ENCODE measurements at regions not wholly inside any gene's neighbourhood (a gene's known extent, or its start where the extent isn't known, plus 50 kb on each side); places are given as distances from the start of the nearest gene placed in this dataset.
"Not testable (repeated sequence)": the region's sequence is repeated elsewhere in the genome, so short reads cannot be mapped to it uniquely, and the experiment has no call there.

DNA sequence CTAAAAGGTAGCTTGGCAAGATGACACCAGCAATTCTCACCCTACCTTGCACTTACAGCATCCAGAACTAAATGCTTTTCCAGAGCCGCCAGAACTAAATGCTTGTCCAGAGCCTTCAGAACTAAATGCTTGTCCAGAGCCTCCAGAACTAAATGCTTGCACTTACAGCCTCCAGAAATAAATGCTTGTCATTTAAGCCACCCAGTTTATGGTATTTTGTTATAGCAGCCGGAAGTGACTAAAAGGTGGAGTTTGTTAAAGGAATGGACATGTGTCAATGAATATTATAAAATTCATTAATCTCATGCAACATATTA is 133.5 kb downstream of the GPX5 start:
- no peak for FAIRE-seq

DNA sequence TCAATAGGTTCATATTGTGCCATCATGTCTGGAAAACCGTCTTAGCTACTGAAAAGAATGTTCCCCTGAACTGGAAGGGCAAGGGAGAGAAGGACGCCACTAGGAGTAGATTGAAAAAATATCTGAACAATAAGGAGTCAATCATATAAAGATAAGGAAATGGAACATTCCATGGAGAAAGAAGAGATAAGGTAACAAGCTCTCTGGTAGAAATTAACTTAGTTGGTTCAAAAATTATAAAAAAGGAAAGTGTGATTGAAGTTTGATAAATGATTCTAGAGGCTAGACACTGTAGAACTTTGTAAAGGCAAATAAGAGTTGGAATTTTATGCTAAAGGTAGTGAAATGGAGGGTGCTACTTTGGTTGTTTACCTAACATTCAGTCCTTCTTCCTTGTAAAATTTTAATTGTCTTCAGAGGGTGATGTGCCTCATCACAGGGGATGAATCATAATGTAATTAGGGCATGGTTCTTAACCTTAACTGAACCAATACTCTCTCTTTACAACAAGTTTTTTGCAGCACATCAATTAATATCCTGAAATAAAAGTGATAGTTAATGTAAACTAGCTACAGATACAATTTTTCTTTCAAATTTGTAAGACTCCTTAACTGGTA is 135.5 kb downstream of the GPX5 start:
- no peak for FAIRE-seq

DNA sequence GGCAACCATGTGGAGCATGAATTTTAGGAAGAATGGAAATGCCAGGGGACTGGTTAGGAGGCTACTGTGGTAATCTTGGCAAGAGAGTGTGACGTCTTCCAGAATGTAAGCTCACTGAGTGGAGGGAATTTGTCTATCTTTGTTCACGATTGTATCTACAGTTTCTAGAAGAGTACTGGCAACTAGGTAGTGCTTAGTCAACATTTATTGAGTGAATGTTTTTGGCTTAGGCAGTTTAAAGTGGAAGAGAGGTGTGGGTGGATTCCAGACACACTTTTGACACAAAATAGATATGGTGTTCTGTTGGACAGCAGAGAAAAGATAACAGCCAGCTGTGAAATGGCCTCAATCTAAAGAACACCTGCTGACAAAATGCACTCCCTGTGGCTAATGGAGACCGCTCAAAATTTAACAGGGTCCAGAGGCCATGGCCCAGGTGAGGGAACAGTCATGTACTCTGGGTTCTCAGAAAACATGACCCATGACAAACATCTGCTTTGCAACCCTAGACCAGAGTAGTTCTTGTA is 139.3 kb downstream of the GPX5 start:
- no peak for FAIRE-seq

- no peak for FAIRE-seq
Observed at GRCh38 chr6:28673417-28673786, 147.7 kb downstream of the GPX5 start.

DNA sequence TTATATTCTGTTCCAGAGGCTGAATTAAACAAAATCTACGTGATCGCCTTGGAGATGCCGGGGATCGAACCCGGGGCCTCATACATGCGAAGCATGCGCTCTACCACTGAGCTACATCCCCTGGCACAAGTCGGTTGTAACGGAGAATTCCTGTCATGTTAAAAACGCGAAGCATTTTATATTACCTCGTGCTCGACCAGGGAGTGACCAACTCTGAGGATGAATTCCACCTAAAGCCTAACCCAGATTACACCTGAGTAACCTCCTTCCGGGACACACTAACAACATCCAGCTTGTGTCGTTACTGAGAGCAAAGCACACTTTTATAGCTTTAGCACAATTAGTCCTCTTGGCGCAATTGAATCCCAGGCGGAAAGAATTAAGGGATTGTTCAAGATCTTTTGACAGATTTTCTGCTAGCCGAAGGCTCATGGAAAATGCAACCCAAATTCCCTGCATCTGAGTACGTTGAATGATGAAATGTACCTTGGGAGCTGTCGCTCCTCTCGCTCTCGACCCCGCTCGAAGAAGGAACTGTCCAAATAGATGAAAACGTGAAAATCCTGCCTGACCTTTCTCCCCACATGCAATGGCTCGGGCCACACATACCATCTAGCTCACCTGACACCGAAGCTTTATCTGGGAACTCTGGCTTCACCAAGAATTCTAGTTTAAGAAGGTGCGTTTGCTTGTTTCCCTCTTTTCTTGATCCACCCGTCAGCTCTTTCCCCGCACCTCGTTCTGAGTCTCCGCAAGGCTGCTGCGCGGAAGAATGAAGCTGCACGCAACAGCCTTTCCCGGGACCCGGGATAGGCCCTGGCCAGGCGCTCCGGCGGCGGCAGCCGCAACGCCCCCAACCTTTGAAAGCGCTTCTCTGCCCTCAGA is 148.3 kb downstream of the GPX5 start:
- FAIRE-seq = no peak

GRCh38 chr6:28675600-28675999 is 149.9 kb downstream of the GPX5 start:
- no peak for FAIRE-seq

DNA sequence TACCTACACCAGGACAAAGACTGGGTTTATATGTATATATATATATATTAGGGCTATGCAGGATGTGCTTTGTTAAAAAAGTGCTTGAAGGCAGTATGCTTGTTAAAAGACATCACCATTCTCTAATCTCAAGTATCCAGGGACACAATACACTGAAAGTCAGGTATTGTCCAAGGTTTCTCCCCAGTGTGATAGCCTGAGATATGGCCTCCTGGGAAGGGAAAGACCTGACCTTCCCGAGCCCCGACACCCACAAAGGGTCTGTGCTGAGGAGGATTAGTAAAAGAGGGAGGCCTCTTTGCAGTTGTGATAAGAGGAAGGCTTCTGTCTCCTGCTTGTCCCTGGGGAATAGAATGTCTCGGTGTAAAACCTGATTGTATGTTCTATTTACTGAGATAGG is 156.9 kb downstream of the GPX5 start:
- no peak for FAIRE-seq

GRCh38 chr6:28682956-28683685 is 157.4 kb downstream of the GPX5 start:
- not testable (repeated sequence) for FAIRE-seq

DNA sequence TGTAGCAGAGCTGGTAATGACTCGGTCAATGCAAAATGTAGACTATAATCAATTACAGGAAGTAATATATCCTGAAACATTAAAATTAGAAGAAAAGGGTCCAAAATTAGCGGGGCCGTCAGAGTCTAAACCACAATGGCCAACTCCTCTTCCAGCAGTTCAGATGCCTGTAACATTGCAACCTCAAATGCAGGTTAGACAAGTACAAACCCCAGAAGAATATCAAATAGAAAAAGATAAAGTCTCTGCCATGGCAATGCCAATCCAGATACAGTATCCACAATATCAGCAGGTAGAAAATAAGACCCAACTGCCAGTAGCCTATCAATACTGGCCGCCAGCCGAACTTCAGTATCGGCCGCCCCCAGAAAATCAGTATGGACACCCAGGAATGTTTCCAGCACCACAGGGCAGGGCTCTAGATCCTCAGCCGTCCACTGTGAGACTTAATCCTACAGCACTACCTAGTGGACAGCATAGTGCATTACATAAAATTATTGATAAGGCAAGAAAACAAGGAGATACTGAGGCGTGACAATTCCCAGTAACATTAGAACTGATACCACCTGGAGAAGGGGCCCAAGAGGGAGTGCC is 158.4 kb downstream of the GPX5 start:
- FAIRE-seq = no peak

- not testable (repeated sequence) for FAIRE-seq
Observed at GRCh38 chr6:28685960-28686359, 160.3 kb downstream of the GPX5 start.

DNA sequence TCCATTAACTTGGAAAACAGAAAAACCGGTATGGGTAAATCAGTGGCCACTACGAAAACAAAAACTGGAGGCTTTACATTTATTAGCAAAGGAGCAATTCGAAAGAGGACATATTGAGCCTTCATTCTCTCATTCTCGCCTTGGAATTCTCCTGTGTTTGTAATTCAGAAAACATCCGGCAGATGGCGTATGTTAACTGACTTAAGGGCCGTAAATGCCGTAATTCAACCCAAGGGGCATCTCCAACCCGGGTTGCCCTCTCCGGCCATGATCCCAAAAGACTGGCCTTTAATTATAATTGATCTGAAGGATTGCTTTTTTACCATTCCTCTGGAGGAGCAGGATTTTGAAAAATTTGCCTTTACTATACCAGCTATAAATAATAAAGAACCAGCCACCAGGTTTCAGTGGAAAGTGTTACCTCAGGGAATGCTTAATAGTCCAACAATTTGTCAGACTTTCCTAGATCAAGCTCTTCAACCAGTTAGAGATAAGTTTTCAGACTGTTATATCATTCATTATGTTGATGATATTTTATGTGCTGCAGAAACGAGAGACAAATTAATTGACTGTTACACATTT is 160.9 kb downstream of the GPX5 start:
- not testable (repeated sequence) for FAIRE-seq

- not testable (repeated sequence) for FAIRE-seq
Observed at GRCh38 chr6:28687309-28687981, 161.8 kb downstream of the GPX5 start.

GRCh38 chr6:28691991-28692390 is 166.3 kb downstream of the GPX5 start:
- FAIRE-seq = not testable (repeated sequence)

- FAIRE-seq = no peak
Observed at GRCh38 chr6:28693033-28693750, 167.5 kb downstream of the GPX5 start.

GRCh38 chr6:28693751-28694443 is 168.2 kb downstream of the GPX5 start:
- no peak for FAIRE-seq

- no peak for FAIRE-seq
Observed at GRCh38 chr6:28695715-28696114, 170.0 kb downstream of the GPX5 start.

- FAIRE-seq = no peak
Observed at GRCh38 chr6:28696167-28696566, 170.5 kb downstream of the GPX5 start.

- FAIRE-seq = no peak
Observed at GRCh38 chr6:28696682-28697081, 171.0 kb downstream of the GPX5 start.

DNA sequence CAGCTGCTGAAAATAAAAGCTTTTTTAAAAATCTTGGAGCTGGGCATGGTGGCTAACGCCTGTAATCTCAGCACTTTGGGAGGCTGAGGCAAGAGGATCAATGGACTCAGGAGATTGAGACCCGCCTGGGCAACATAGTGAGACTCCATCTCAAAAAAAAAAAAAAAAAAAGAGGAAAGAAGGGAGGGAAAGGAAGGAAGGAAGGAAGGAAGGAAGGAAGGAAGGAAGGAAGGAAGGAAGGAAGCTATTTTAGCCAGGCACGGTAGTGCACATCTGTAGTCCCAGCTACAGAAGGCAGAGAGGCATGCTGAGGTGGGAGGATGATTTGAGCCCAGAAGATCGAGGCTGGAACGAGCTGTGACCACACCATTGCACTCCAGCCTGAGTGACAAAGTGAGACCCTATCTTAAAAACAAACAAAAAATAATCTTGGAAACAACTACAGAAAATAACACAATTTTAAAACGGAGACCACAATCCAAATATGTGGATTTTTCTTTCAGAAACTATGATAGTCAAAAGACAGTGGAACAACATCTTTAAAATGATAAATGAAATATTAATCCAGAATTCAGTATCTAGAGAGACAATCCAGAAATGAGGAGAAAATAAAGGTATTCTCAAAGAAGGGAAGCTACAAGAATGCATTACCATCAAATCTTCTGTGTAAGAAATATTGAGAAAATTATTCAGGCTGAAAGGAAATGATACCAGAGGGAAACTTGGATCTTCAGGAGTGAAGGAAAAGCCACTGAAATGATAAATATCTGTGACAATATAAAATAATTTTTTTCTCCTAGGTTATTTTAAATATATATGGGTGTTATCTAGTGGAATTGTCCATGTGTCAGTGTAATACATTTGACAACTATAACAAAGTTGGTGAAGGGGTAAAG is 182.0 kb downstream of the GPX5 start:
- FAIRE-seq = no peak

Data from colon (tissue), 2 donors.